ENCODE measurements at regions not wholly inside any gene's neighbourhood (a gene's known extent, or its start where the extent isn't known, plus 50 kb on each side); places are given as distances from the start of the nearest gene placed in this dataset.
A peak's percentile ranks its signal among the peaks of the same experiment; 100 is the strongest.

- Histone ChIP-seq H4K20me1 (replicated peaks in 1 of 2; ENCODE audit: control insufficient read depth in 1 of 2, insufficient read depth in 2 of 2, low read length in 2 of 2) (no peaks in the 10 kb centered on the region), H4K8ac (ENCODE audit: extremely low read depth, insufficient read depth, low read length) (no peak overlapping the region; the same call in 1 of the 2 replicates), H2BK5ac (ENCODE audit: low read depth, low read length) (no peak overlapping the region), H3K23me2 (ENCODE audit: low read depth, low read length) (no peaks in the 10 kb centered on the region), H3K4ac (replicated peaks; ENCODE audit: insufficient read length, low read depth, low read length) (no peak overlapping the region), H4K5ac (ENCODE audit: insufficient read length, low read depth, low read length) (no peak overlapping the region), H3K27me3 (replicated peaks in 1 of 4; ENCODE audit: control insufficient read depth in 3 of 4, extremely low read depth in 1 of 4, insufficient read depth in 3 of 4, low read length in 3 of 4) (no peaks in the 10 kb centered on the region; a peak in 1 of 7 replicates), H3K27ac (ENCODE audit: low read depth, low read length) (no peak overlapping the region), H3K23ac (ENCODE audit: insufficient read length) (no peak overlapping the region), H3K4me3 (ENCODE audit: extremely low read depth in 1 of 4, insufficient read depth in 2 of 4, low read depth in 3 of 4, low read length in 4 of 4) (no peak overlapping the region), H3K9ac (replicated peaks in 1 of 4; ENCODE audit: extremely low read depth in 1 of 4, low read depth in 3 of 4, low read length in 3 of 4) (no peak overlapping the region), H2AFZ (ENCODE audit: low read length) (0 out of 2 replicates have a peak overlapping the region, but pooled peaks have one; percentile 0), H3K14ac (ENCODE audit: insufficient read length) (no peak overlapping the region), H3K4me1 (replicated peaks in 1 of 4; ENCODE audit: control insufficient read depth in 3 of 4, insufficient read depth in 4 of 4, low read length in 3 of 4) (peaks cover 0 to 5% (median under 1%) of the 10 kb centered on the region in 4 experiments; a peak in 4 of 7 replicates), H3K18ac (ENCODE audit: extremely low read depth, low read length) (no peak overlapping the region), H3K79me2 (ENCODE audit: control insufficient read depth in 1 of 2, insufficient read depth in 2 of 2, low read length in 2 of 2) (no peaks in the 10 kb centered on the region), H3K4me2 (ENCODE audit: insufficient read depth in 1 of 2, low read depth in 2 of 2, low read length in 2 of 2) (no peak overlapping the region), H2BK12ac (ENCODE audit: low read depth, low read length) (no peak overlapping the region), H2BK15ac (ENCODE audit: low read length) (no peak overlapping the region), H2BK120ac (replicated peaks; ENCODE audit: low read depth, low read length) (no peak overlapping the region), H2BK20ac (ENCODE audit: low read length) (no peak overlapping the region), H3K9me3 (ENCODE audit: insufficient read depth in 2 of 2, low read depth in 1 of 2, low read length in 1 of 2) (no peaks in the 10 kb centered on the region), H3K79me1 (ENCODE audit: low read depth, low read length) (no peaks in the 10 kb centered on the region), H2AK5ac (ENCODE audit: low read depth, low read length) (no peak overlapping the region), H3K36me3 (ENCODE audit: control insufficient read depth in 2 of 4, insufficient read depth in 4 of 4, low read length in 3 of 4) (no peaks in the 10 kb centered on the region), H4K91ac (replicated peaks; ENCODE audit: insufficient read length, low read length) (no peak overlapping the region), H3K56ac (replicated peaks; ENCODE audit: insufficient read length, low read depth, low read length) (no peak overlapping the region)
- 85% methylated on average over 5 of the region's 7 CpGs; no CpG with 5 or more reads in 1 of the 2 experiments for WGBS, 2 experiments (ENCODE audit: extremely low coverage in 1 of 2, insufficient coverage in 1 of 2, insufficient read length in 1 of 2, insufficient replicate concordance in 2 of 2, low coverage in 1 of 2, low lambda C conversion rate in 2 of 2, missing lambda C conversion rate in 1 of 2)
- ChIA-PET POLR2A (ENCODE audit: partially characterized antibody) (no interaction called here), CTCF (ENCODE audit: partially characterized antibody) (interaction anchor here (1.1 kb wide), 1 partner anchor 10 kb away, joined by 3 read pairs; no protein-coding TSS in a partner anchor)
- peak in 1 of 2 experiments; percentile 34 for DNase-seq (ENCODE audit: low read depth in 1 of 2, low spot score in 2 of 2)
- no peak for FAIRE-seq
- no peak for TF ChIP-seq SP1 (IDR thresholded peaks at IDR 0.05; ENCODE audit: low read depth, low read length)
- no peak for TF ChIP-seq POU5F1 (IDR thresholded peaks at IDR 0.05; ENCODE audit: low read depth, low read length)
These were observed 66.7 kb upstream of the CORO2B start for GRCh38 chr15:68512052-68512451.
